ENCODE measurements at regions not wholly inside any gene's neighbourhood (a gene's known extent, or its start where the extent isn't known, plus 50 kb on each side); places are given as distances from the start of the nearest gene placed in this dataset.

GRCh38 chr4:180483036-180483435 lies 1760.2 kb upstream of the TENM3 start:
- no peak for DNase-seq

DNA sequence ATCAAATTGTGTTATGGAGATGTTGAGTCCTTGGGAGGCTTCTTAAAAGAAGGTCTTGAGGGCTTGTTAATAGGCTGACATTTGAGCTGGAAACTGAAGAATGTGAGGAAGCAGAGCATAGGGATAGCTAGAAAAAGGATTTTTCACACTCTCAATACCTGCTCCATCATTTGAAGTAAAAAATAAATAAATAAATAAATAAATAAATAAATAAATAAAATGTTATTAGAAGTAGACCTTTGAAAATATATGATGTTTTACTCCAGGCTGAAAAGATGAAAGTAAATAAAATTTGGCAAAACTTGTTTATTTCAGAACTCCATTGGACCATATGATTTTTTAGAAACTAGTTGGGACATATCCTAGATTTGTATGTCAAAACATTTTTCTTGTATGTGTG lies 1757.8 kb upstream of the TENM3 start:
- no peak for DNase-seq

DNA sequence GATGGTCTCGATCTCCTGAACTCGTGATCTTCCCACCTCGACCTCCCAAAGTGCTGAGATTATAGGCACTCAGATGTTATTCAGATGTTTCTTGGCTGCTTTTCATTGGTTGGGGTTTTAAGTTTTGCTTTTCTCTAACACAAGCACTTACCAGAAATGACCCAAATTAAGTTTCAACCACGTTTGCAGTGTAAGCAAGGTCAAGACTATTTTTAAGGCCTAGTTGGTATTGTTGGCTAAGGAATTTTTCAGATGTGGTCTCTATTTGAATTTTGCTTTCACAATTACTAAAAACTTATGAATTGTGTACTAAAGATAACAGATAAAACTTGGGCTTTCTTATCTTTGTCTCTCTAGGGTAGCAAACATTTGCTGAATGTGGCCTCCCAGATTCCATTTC lies 1756.9 kb upstream of the TENM3 start:
- DNase-seq, result no peak

DNA sequence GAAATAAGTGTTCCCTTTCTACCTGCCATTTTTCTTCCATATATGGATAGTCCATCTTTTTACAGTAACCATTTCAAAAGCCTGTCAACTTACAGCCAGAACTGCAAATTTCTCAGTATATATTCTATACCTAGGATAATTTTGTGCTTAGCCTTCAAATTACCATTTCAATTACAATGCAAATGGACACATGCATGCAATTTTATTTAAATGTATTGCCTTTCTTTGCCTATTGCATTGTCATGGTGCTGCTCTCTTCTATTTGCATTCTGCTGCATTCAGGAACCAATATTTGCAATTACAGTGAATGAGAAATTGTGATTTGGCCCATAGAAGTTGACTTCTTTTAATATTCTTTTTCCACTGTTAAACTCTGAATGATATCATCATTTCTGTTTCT lies 1753.4 kb upstream of the TENM3 start:
- DNase-seq, result no peak

DNA sequence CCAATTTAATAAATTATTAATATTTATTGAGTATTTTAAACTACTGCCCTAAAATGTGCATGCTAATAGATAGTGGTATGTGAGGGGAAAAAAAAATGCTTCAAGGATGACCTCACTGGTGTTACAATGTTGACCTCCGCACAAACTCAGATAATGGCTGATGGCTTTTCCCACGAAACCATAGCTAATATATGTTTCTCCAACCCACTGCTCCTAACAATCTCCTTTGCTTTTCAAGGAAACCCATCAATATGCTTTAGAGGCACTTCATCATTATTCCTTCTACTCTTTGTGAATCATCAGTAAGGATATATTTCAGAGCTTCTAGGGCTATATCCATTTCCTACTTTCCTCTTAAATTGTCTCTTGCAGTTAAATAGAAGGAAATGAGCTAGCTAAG lies 1752.0 kb upstream of the TENM3 start:
- DNase-seq, result no peak

DNA sequence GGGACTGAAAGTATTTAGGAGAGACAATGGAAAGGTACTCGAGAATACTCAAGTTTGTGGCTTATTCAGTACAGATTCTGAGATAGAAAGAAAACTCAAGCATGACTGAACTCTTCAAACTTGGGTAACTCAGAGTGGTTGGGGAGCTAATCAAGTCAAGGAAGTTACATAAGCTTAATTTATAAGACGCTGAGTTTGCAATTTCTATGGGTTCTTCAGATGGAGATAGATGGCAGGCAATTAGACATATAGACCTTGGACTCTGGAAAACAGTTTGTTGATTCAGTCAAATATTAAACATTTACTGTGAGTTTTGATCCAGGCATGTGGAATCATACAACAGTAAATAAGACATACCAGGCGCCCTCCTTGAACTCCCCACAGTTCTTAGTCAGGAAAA lies 1749.9 kb upstream of the TENM3 start:
- no peak for DNase-seq

- DNase-seq, result no peak
Observed at GRCh38 chr4:180500154-180500553, 1743.0 kb upstream of the TENM3 start.

- DNase-seq, result no peak
Observed at GRCh38 chr4:180512801-180513475, 1730.3 kb upstream of the TENM3 start.

DNA sequence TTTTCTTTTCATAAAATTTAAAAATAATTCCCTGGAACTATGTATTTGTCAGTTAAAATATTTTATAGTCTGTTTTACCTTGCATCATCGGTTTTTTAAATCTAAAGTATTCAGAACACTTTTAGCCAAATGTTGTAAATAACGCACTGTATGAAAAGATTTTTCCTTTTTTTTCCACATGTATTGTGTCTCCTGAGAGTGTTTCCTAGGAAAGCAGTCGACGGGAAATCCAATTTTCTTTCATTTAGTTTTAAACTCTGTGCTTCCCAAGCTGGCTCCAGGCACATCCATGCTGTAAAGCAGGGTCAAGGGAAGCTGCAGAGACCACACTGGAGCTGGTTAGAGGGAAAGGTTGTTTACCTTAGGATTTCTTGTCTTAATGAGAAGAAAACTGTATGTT lies 1724.3 kb upstream of the TENM3 start:
- no peak for DNase-seq

DNA sequence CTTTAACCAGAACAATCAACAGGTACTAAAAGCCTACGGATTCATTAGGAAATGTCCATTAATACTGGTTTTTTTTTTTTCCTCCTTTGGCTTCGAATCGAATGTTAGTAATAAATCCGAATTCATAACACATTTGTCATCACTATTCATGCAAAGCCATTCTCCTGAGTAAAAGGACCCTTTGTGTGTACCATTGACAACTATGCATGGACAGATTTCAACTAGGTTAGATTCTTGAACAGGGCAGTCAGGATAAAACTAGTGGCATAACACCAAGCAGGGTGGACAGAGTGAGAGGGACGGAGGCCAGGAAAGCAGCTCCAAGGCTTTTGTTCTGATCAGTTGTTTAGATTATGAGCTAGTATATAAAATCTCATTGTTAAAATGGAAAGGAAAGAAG lies 1722.0 kb upstream of the TENM3 start:
- DNase-seq, result no peak

DNA sequence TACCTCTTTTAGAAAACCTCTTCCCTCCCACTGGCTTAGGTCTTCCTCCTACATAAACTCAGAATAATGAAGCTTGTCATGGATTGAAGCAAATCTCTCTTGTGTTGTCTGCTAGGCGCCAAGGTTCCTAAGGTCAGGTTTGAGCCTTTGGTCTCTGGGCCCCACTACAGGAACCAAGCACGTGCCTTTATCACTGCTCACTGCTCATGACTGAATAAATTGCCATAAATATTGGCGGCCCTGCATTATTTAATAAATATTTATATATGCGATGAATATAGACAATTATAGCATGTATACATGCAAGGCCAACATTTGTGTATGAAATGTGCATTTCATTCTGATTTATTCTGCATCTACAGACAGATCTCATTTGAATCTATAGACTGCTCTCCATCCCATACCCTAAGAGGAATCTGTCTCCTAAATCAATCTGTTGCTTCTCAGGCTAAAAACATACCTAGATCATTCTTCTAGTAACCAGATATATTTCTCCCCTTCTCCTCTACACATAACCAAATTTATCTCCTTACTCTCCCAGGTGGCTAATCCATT lies 1717.6 kb upstream of the TENM3 start:
- no peak for DNase-seq

GRCh38 chr4:180528003-180528402 lies 1715.2 kb upstream of the TENM3 start:
- no peak for DNase-seq

GRCh38 chr4:180530787-180531186 lies 1712.4 kb upstream of the TENM3 start:
- DNase-seq, result no peak

- no peak for DNase-seq
Observed at GRCh38 chr4:180532691-180533090, 1710.5 kb upstream of the TENM3 start.

- DNase-seq, result no peak
Observed at GRCh38 chr4:180538384-180539057, 1704.7 kb upstream of the TENM3 start.

DNA sequence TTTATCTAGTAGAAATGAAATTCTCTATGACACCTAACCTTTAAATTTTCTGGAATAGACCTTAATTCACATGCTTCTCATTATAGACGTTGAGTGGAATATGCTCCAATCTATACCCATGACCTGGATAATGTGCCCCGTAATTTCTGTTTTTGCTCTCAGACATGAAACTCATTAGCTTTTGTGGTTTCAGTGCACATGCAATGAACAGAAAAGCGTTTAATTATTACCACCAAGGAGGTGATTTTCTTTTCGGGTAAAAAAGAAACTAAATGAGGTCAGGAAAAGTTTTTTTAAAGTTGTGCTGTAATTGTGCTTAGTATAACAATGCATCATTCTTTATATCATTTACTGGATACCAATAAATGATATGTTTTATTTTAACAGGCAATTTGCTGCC lies 1703.9 kb upstream of the TENM3 start:
- no peak for DNase-seq

DNA sequence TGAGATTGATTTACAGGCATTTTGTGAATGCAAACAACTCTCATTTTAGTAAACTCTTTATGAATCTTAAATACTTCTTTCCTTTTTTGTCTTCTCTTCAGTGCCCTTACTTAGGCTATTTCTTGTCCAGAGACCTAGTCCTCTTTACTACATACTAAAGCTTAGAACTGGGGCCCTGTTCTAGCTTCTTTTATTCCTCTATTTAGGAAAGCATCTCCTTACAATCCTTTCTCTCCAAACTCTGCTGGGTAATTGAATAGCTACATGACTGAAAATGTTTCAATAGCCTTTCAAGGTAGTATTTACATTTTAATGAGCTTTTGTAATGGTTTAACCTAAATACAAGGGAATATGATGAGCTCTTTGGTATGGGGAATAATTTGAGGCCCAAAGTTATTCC lies 1701.5 kb upstream of the TENM3 start:
- no peak for DNase-seq

- DNase-seq, result no peak
Observed at GRCh38 chr4:180542445-180543100, 1700.6 kb upstream of the TENM3 start.

DNA sequence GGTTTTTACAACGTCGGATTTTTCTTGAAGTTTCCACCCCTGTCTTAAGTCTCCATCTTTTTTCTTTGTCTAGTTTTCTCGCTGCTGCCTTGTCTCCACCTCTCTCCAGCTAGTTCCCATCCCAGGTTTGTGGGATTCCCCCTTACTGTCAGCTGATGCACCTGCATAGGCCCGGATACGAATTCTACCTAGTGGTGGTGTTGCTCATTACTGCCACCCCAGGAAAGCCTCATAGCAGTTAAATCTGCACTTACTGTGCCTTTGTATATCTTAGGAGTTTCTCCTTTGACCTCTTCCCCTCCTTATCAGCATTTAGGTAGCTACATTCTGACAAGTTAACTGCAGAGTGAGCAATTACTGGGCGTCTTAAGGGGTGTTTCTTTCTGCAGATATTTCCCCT lies 1693.1 kb upstream of the TENM3 start:
- no peak for DNase-seq

GRCh38 chr4:180557348-180557747 lies 1685.9 kb upstream of the TENM3 start:
- DNase-seq, result no peak

GRCh38 chr4:180557950-180558349 lies 1685.3 kb upstream of the TENM3 start:
- DNase-seq, result no peak

DNA sequence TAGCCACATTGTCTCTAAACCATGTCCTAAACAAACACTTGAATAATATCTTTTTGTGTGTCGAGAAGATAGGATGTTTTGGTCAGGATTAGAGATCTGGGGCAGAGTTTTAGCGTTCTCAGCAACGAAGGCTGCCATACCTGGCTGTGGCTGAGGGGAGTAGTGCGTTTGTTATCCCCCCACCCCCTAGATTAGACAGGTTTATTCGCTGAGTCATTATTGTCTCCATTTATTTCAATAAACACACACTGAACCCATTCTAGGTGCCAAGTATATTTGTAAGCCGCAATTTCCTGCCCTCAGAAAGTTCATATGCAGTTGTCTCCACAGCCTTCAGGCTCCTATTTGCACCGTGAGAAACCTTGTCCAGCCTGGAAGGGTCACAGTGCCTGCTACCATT lies 1684.8 kb upstream of the TENM3 start:
- no peak for DNase-seq

GRCh38 chr4:180560896-180561295 lies 1682.3 kb upstream of the TENM3 start:
- no peak for DNase-seq

GRCh38 chr4:180564026-180564425 lies 1679.2 kb upstream of the TENM3 start:
- no peak for DNase-seq

All from activated T-cell treated with anti-CD3 and anti-CD28 coated beads, Interleukin-2, amount 50 U/mL, for 1 hour (primary cell).